Cerebellar cortex (tissue), 1 donor: ENCODE measurements at regions not wholly inside any gene's neighbourhood (a gene's known extent, or its start where the extent isn't known, plus 50 kb on each side); places are given as distances from the start of the nearest gene placed in this dataset.

Experiments used
- DNase-seq: peaks from one replicate; pipeline ENCODE4 v3.0.0-alpha.2; 2015; ENCODE audit warnings: low spot score

GRCh38 chr13:111476197-111476596, 155.8 kb downstream of the TEX29 start:
- DNase-seq, result no peak

GRCh38 chr13:111479412-111479811, 159.0 kb downstream of the TEX29 start:
- DNase-seq, result no peak

- no peak for DNase-seq
Measured at GRCh38 chr13:111480503-111480902, 160.1 kb downstream of the TEX29 start.

GRCh38 chr13:111480976-111481375, 160.5 kb downstream of the TEX29 start:
- no peak for DNase-seq

GRCh38 chr13:111482126-111482525, 161.7 kb downstream of the TEX29 start:
- no peak for DNase-seq

- DNase-seq, result no peak
Measured at GRCh38 chr13:111482806-111483620, 162.6 kb downstream of the TEX29 start.

- DNase-seq, result no peak
Measured at GRCh38 chr13:111483621-111483987, 163.2 kb downstream of the TEX29 start.

- DNase-seq, result no peak
Measured at GRCh38 chr13:111484141-111484925, 163.9 kb downstream of the TEX29 start.

GRCh38 chr13:111484959-111485358, 164.5 kb downstream of the TEX29 start:
- no peak for DNase-seq

GRCh38 chr13:111485491-111486250, 165.2 kb downstream of the TEX29 start:
- no peak for DNase-seq

- no peak for DNase-seq
Measured at GRCh38 chr13:111486331-111486730, 165.9 kb downstream of the TEX29 start.

- no peak for DNase-seq
Measured at GRCh38 chr13:111486801-111487200, 166.4 kb downstream of the TEX29 start.

GRCh38 chr13:111488486-111489132, 168.2 kb downstream of the TEX29 start:
- no peak for DNase-seq

- DNase-seq, result no peak
Measured at GRCh38 chr13:111489301-111489700, 168.9 kb downstream of the TEX29 start.

GRCh38 chr13:111490611-111491010, 170.2 kb downstream of the TEX29 start:
- no peak for DNase-seq

GRCh38 chr13:111491021-111491420, 170.6 kb downstream of the TEX29 start:
- no peak for DNase-seq

GRCh38 chr13:111491659-111492058, 171.2 kb downstream of the TEX29 start:
- no peak for DNase-seq

- DNase-seq, result no peak
Measured at GRCh38 chr13:111492341-111492950, 172.0 kb downstream of the TEX29 start.

- DNase-seq, result no peak
Measured at GRCh38 chr13:111492958-111493357, 172.5 kb downstream of the TEX29 start.

GRCh38 chr13:111493468-111493867, 173.0 kb downstream of the TEX29 start:
- DNase-seq, result no peak

GRCh38 chr13:111494641-111495040, 174.2 kb downstream of the TEX29 start:
- DNase-seq, result no peak
